GM21825 (cell line): ENCODE measurements at regions not wholly inside any gene's neighbourhood (a gene's known extent, or its start where the extent isn't known, plus 50 kb on each side); places are given as distances from the start of the nearest gene placed in this dataset.

Source experiments
- ATAC-seq: cut with Tn5 transposase; IDR thresholded peaks from one replicate; pipeline ENCODE4 v1.9.1; 2021; ENCODE audit warnings: mild to moderate bottlenecking, moderate library complexity; ENCODE audit not compliant: unreplicated experiment

DNA sequence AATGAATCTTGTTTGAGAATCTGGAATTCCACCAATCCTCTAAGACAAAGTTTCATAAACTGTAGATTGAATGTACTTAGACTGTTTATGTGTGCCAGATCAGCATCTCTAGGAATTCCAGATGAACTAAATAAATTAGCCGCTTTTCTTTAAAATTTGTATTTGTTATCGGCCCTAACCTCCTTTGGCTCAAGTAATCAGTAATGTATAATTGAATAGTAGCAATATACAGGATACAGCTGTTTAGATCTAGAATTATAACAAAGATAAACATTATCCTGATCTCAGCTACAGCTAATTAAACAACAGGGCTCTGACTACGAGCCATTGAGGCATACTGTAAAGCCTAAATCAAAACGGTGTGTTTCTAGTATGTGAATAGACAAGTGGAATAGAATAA, 120.3 kb downstream of the CYB561 start:
- ATAC-seq = no peak

DNA sequence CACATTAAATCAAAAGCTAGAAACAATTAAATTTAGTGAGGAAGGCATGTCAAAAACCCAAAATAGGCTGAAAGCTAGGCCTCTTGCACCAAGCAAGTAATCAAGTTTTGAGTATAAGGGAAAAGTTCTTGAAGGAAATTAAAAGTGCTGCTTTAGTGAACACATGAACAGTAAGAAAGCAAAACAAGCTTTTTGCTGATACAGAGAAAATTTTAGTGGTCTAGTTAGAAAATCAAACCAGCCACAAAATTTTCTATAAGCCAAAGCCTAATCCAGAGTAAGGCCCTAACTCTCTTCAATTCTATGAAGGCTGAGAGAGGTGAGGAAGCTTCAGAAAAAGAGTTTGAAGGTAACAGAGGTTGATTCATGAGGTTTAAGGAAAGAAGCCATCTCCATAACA, 116.2 kb downstream of the CYB561 start:
- ATAC-seq = no peak

DNA sequence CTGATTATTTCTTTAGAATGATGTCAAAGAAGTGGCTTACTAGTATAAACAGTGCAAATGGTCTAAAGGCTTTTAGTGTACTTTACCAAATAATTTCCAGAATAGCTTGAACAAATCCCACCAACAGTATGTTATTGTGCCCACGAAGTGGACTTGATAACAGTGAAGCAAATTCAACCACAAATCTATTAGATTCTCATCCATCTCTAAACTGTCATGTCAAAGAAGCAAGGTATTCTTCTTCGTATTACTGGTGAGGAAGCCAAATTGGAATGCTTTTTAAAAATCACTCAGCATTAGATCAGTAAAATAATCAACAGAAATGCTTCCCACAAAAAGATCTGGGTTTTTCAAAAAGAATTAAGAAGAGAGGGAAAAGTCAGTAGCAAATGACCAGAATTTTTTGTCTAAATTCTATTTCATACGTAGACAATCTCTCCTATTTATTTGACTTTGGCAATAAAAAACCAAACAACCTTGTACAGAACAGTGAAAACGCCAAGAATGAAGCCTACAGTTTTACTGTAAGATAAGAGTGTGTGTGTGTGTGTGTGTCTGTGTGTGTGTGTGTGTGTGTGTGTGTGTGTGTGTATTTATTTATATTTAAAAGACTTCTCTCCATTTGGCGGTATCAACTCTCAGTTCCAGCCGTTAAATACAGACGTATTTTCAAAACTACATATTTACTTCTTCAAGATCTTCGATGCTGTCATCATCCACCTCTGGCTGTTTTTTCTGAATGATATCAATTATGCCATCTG, 114.6 kb downstream of the CYB561 start:
- no peak for ATAC-seq

DNA sequence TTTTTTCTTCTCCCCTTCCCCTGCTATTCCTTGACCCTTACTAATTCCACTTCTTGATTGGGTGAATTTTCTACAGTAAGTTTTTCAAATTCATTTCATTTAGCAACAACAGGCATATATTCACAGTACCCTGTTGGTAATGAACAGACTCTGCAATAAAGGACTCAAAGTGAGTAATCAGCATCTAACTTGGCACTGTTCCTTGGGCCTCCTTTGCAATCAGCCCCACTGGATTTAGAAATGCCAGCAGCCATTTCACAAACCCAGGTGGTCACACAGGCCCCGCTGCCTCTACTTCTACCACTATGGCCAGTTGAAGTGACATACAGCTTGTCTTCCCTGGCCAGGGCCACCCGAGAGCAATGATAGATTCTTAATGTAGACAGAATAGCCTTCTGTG, 113.8 kb downstream of the CYB561 start:
- ATAC-seq = no peak

DNA sequence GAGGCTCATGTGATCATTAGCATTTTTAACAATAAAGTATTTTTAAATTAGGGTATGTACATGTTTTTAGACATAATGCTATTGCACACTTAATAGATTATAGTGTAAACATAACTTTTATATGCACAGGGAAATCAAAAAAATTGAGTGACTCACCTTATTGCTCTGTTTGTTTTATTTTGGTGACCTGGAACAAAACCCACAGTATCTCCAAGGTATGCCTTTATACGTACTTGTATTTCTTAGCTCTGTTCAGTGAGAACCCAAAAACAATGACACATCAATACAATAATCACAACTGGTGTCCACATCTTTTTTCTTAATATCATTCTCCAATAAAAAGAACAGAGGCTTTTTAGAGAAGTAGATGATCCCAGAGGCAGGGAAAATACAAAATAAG, 112.2 kb downstream of the CYB561 start:
- ATAC-seq = no peak

DNA sequence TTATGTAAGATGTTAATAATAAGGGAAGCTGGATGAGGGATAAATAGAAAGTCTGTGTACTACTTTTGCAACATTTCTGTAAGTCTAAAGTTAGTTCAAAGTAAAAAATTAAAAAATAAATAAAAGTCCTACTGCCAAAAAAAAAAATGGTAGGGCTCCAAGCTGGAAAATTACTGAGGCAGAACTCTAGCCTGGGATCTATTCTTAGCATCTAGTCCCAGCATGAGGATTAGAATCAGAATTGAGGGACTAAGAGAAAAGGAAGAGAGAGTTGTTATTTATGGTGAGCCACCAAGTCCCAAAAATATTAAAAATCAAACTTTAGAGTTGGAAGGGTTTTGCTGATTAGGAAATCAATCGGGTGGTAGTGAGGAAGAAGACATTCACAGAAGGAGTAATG, 110.3 kb downstream of the CYB561 start:
- no peak for ATAC-seq

DNA sequence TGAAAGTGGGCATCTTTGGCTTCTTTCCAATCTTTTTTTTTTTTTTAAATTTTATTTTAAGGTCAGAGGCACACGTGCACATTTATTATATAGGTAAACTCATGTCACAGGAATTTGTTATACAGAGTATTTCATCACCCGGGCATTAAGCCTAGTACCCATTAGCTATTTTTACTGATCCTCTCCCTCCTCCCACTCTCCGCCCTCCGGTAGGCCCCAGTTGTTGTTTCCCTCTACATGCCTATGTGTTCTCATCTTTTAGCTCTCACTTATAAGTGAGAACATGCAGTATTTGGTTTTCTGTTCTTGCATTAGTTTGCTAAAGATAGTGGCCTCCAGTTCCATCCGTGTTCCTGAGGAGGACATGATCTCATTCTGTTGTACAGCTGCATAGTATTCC, 108.5 kb downstream of the CYB561 start:
- ATAC-seq = no peak

DNA sequence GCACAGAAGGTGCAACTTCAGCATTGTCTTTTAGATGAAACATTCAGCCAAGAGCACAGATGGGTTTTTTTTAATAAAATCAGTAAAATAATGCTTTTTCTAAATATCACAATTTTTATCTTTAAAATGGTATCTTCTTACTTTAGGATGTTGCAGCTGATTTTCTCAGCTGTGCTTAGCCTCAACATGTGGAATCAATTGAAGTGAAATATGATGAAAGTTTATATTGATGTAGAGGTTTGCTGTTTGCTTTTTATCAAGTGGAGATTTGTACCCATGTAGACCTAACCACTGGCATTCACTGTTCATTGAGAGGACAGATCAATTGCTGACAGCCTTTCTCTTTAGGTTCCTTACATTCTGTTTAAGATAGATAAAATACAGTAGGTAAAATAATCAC, 107.8 kb downstream of the CYB561 start:
- ATAC-seq = no peak

DNA sequence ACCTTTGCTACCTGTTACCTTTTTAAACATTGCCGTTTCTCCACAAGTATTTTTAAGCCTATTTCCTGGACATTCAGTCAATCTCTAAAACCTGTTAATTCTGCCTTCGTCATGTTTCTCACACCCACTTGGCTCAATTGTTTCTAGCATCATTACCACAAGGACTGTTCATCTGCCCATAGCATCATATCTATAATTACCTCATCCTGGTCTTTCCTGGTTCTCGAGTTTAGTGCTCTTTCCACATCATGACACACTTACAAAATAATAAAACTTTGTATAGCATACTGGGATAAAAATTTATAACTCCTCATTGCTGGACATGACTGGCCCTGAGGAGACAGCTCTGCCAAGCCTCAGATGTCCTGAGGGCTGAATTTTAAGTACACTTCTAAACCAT, 104.8 kb downstream of the CYB561 start:
- no peak for ATAC-seq

DNA sequence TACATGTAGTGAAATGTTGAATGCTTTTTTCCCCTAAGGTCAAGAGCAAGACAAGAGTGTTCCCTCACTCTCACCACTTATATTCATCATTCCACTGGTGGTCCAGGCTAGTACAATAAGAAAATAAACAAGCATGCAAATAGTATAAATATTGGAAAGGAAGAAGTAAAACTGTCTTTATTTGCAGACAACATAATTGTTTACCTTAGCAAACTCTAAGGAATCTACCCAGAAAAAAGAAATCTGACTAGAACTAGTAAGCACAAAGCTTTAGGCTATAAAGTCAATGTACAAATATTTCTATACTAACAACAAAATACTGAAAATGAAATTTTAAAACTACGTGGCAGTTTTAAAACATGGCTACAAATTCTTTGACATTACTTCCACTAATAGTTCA, 101.7 kb downstream of the CYB561 start:
- ATAC-seq = no peak

DNA sequence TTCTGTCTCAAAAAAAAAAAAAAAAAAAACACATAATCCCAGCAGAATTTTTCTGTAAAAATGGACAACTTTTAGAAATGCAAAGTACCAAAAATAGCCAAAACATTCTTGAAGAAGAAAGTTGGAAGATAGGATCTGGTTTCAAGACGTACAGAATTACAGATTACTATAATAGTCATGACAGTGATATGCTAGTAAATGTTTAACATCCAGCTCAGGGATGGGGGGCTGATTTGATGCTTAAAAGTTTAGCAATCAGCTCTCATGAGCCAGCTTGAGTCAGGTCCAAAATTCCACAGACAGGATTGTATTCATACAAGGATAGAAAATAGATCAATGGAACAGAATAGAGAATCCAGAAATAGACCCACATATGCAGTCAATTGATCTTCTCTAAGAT, 100.5 kb downstream of the CYB561 start:
- ATAC-seq = no peak

DNA sequence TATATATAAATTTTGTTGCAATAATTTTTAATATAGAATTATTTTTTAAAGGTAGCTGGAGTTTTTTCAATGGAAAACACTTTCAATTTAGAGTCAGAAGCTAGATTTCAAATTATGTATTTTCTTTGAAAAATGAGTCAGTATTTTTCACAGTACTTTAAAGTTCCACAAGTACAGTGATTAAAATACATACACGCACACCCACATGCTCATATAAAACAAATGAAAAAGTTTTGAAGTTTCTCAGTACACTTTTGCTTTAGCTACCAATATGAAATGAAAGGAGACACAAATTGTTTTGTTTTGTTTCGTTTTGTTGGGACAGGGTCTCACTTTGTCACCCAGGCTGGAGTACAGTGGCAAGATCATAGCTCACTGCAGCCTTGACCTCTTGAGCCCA, 98.6 kb downstream of the CYB561 start:
- ATAC-seq = no peak

DNA sequence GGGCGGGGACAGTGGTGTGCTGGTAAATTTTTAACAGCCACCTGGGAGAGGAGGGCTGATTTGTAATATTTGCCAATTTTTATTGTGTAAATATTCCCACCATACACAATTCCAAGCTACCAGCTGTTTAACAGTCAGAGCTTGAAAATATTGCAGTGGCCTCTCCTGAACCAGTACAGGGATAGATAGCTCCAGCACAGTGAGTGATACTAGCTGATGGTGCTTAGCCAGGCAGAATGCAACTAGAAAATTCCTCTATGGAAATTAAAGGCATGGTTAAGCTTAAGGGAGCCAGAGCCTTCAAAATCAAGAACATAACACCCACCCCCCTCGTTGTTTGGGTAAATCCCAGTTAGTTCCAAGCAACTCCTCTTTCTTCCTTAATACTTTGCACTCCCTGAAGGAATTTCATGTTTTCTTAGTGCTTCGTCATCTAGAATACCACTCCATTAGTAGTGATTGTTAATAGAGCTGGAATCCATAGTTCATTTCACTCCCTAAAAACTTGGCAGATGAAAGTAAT, 96.6 kb downstream of the CYB561 start:
- ATAC-seq = no peak

DNA sequence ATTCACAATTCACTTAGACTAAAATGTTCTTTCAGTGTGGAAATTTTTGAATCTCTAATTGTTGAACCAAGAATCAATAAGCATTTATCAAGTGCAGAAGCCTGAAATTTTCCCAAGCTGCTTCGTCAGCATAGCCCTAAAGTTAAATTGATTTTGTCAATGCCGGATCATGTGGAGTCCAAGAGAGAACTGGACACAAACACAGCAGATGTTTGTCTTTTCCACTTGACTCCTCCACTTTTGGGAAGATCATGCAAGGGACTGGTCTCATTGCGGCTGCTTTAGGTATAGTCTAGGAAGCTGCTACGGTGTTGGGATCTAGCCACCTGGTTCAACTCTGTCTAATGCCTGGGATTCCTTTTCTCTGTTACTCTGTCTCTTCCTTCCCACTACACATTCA, 95.7 kb downstream of the CYB561 start:
- no peak for ATAC-seq

DNA sequence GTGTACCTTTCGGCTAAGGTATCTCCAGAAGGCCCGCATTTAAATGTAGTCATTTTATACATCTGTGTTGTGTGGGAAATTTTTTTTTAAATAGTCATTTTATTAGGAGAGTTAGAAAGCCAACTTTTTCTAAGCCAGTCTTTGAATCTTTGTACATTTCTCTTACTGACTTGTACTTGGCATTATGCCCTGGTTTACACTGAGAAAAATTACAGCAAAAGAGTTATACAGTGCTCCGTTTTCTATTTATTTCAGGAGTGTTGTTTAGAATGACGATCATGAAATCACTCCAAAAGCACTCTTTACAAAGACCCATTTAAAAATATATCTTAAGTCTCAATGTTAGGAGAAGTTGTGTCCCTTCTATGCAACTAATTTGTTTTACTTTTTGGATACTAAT, 91.8 kb downstream of the CYB561 start:
- ATAC-seq = no peak

DNA sequence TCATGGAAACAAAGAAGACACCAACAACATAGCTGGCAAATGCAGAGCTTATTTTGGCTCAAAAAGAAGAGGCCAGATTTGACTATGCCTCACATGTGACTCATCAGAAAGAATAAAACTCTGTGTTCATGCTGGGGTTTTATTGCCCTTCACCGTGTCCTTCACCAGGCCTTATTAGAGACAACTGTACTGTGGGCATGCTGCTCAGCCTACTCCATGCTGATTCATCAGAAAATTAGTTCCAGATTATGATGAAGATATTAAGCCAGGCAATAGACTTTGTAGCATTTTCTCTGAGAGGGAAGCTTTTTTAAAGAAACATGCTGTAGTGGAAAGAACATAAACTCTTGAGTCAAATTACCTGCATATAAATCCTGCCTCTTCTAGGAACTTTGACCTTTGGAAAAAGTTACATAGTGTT, 89.8 kb downstream of the CYB561 start:
- no peak for ATAC-seq

DNA sequence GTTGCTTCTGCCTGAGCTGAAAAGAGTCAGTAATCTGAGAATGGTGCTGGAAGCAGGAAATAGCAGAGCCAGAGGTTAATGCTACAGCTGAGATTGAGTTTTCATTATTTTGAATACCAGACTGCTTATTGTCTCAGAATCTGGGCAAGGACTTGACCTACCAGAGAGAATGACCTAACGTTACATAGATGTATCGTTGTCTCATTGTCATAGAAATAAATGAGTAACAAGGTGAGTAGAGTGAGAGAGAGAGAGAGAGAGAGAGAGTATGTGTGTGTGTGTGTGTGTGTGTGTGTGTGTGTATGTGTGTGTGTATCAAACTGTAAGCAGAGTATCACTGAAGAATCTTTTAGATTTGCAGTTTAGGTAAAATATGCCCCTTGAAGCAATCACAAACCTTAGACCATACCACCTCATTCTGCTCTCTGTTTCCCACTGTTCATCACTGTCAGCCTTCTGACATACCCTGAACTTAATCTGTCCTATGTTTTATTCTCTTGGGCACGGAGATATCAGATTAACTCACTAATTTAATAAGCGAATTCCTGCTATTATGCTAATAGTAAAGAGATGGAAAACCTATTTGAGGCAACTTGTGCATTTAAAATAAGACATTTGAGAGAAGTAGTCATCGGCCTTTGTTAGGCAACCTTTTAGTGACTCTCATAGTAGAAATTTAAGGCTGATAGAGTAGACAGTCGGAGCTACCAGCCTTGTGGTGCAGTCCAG, 87.8 kb downstream of the CYB561 start:
- no peak for ATAC-seq

DNA sequence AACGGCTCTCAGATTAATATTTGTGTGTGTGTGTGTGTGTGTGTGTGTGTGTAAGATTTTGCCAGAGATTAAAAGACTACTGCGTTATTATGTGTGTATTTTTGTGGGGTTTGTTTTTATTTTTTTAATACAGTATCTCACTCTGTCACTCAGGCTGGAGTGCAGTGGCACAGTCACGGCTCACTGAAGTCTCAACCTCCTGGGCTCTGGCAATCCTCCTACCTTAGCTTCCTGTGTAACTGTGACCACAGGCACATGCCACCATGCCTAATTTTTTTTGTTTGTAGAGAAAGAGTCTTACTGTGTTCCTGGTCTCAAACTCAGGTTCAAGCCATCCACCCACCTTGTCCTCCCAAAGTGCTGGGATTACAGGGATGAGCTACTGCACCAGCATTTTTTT, 87.2 kb downstream of the CYB561 start:
- ATAC-seq = no peak

DNA sequence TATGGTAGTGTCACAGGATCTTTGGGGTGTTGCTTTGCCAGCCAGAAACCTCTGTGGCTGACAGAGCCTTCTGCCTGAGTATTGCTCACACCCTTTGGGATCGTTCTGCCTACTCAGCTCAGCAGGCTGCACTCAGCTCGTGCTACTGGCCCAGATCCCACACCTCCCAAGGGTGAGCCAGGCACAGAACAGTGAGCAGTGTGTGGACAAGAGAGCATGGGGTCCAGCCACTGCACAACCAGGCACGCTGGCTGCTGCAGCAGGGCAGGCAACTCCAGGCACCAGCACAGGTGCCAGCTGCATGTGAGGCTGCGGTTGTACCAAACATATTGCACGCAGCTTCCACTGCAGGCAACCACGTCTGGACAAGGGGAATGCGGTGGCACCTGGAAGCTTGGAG, 84.9 kb downstream of the CYB561 start:
- no peak for ATAC-seq

DNA sequence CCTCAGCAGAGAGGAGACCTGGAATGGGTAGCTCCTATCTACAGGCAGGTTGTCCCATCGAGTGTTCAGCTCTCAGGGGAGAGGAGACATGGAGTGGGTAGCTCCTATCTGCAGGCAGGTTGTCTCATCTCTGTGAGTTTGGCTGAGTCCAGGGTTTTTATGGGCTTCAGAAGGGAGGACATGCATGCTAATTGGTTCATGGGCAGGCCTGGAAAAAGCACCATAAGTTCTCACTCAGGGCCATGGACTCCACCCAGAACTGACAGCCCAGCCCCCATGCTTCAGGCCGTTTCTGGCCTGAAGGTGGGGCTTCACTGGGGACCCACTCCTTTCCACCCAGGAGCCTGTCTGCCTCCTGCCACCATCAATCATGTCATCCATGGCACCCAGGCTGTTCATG, 84.0 kb downstream of the CYB561 start:
- ATAC-seq = no peak

DNA sequence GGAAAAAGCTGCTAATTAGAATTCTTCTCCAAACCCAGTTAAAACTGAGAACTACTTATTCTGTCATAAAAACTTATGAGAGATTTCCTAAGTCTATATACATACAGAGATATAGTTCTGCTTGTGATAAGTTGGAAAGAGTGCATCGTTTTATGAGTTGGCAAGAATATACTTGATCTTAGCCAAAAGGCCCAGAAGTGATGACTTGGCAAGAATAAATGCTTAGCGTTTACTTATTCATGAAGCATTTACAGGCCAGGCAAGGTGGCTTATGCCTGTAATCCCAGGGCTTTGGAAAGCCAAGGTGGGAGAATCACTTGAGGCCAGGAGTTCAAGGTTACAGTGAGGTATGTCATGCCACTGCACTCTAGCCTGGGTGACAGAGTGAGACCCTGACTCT, 81.7 kb downstream of the CYB561 start:
- ATAC-seq = no peak

DNA sequence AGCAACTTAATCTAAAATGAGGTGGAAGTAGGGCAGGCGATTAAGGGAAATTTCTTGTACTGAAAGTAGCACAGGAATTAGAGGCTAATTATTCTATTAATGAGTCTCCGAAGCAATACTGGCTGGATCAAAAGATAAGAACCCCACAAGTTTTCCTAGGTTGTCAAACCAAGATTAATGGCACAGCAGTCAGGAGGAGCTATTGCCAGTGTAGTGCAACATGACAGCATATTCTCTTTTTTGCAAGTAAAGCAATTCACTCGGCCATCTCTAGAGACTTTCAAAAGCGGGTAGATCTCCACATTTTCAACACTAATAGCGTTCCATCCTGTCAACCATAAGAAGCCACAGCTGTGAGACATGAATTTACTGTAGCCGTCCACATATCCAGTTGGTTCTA, 81.2 kb downstream of the CYB561 start:
- no peak for ATAC-seq
